ENCODE measurements at regions not wholly inside any gene's neighbourhood (a gene's known extent, or its start where the extent isn't known, plus 50 kb on each side); places are given as distances from the start of the nearest gene placed in this dataset.

- Histone ChIP-seq H4K20me1 (no peaks in the 10 kb centered on the region), H3K27ac (no peak overlapping the region), H3K36me3 (no peaks in the 10 kb centered on the region), H3K9ac (no peak overlapping the region), H3K27me3 (no peaks in the 10 kb centered on the region), H3K4me3 (no peak overlapping the region), H3K4me1 (no peaks in the 10 kb centered on the region), H3K9me3 (replicated peaks in 1 of 11) (no peaks in the 10 kb centered on the region), H3K4me2 (no peak overlapping the region)
- TF ChIP-seq Cebpa-rat (IDR thresholded peaks at IDR 0.05), result no peak
Observed at GRCh38 chr13:102968572-102969228, 97.5 kb downstream of the SLC10A2 start.

GRCh38 chr13:102965802-102966201 lies 100.4 kb downstream of the SLC10A2 start:
- Histone ChIP-seq H4K20me1 (no peaks in the 10 kb centered on the region), H3K4me3 (no peak overlapping the region), H3K9ac (no peak overlapping the region), H3K27ac (no peak overlapping the region), H3K9me3 (replicated peaks in 1 of 11) (peaks cover 0 to 6% (median 0%) of the 10 kb centered on the region in 11 experiments; a peak in 1 of 22 replicates), H3K36me3 (no peaks in the 10 kb centered on the region), H3K4me1 (no peaks in the 10 kb centered on the region), H3K27me3 (no peaks in the 10 kb centered on the region), H3K4me2 (no peak overlapping the region)
- no peak for TF ChIP-seq Cebpa-rat (IDR thresholded peaks at IDR 0.05)

GRCh38 chr13:102962430-102962829 lies 103.8 kb downstream of the SLC10A2 start:
- H3K4me3 ChIP-seq, result no peak overlapping the region
- H3K27ac ChIP-seq, result no peak overlapping the region
- H4K20me1 ChIP-seq, result no peaks in the 10 kb centered on the region
- TF ChIP-seq Cebpa-rat (IDR thresholded peaks at IDR 0.05), result no peak
- H3K9me3 ChIP-seq (replicated peaks in 1 of 11), result peaks cover 0 to 11% (median 0%) of the 10 kb centered on the region in 11 experiments; a peak in 1 of 22 replicates
- no peak overlapping the region for H3K9ac ChIP-seq
- H3K4me1 ChIP-seq, result no peaks in the 10 kb centered on the region
- no peaks in the 10 kb centered on the region for H3K27me3 ChIP-seq
- no peak overlapping the region for H3K4me2 ChIP-seq
- no peaks in the 10 kb centered on the region for H3K36me3 ChIP-seq

GRCh38 chr13:102960959-102961358 lies 105.3 kb downstream of the SLC10A2 start:
- Histone ChIP-seq H3K9ac (no peak overlapping the region), H3K4me3 (no peak overlapping the region), H4K20me1 (no peaks in the 10 kb centered on the region), H3K4me1 (no peaks in the 10 kb centered on the region), H3K9me3 (replicated peaks in 1 of 11) (peaks cover 0 to 11% (median 0%) of the 10 kb centered on the region in 11 experiments; a peak in 1 of 22 replicates), H3K36me3 (no peaks in the 10 kb centered on the region), H3K27me3 (no peaks in the 10 kb centered on the region), H3K27ac (no peak overlapping the region), H3K4me2 (no peak overlapping the region)
- no peak for TF ChIP-seq Cebpa-rat (IDR thresholded peaks at IDR 0.05)

- Histone ChIP-seq H3K4me2 (no peak overlapping the region), H3K9me3 (replicated peaks in 1 of 11) (peaks cover 0 to 11% (median 0%) of the 10 kb centered on the region in 11 experiments; a peak in 1 of 22 replicates), H3K27ac (no peak overlapping the region), H3K9ac (no peak overlapping the region), H3K27me3 (no peaks in the 10 kb centered on the region), H3K36me3 (no peaks in the 10 kb centered on the region), H4K20me1 (no peaks in the 10 kb centered on the region), H3K4me3 (no peak overlapping the region), H3K4me1 (peaks cover 0 to 7% (median 0%) of the 10 kb centered on the region in 10 experiments; a peak in 1 of 20 replicates)
- no peak for TF ChIP-seq Cebpa-rat (IDR thresholded peaks at IDR 0.05)
Observed at GRCh38 chr13:102956449-102956848, 109.8 kb downstream of the SLC10A2 start.

GRCh38 chr13:102954350-102954749 lies 108.5 kb downstream of the ERCC5 start:
- TF ChIP-seq Cebpa-rat (IDR thresholded peaks at IDR 0.05), result no peak
- H3K36me3 ChIP-seq, result no peaks in the 10 kb centered on the region
- H3K27ac ChIP-seq, result no peak overlapping the region
- H4K20me1 ChIP-seq, result no peaks in the 10 kb centered on the region
- no peak overlapping the region for H3K9ac ChIP-seq
- H3K4me1 ChIP-seq, result peaks cover 0 to 7% (median 0%) of the 10 kb centered on the region in 10 experiments; a peak in 1 of 20 replicates
- no peaks in the 10 kb centered on the region for H3K9me3 ChIP-seq (replicated peaks in 1 of 11)
- H3K4me3 ChIP-seq, result no peak overlapping the region
- peak overlapping the region in 2 of 11 experiments; percentile 0 to 9; a peak in 3 of 22 replicates for H3K4me2 ChIP-seq
- no peaks in the 10 kb centered on the region for H3K27me3 ChIP-seq

GRCh38 chr13:102951808-102952207 lies 106.0 kb downstream of the ERCC5 start:
- Histone ChIP-seq H3K4me2 (no peak overlapping the region), H3K36me3 (no peaks in the 10 kb centered on the region), H3K4me3 (no peak overlapping the region), H3K27ac (no peak overlapping the region), H3K9ac (no peak overlapping the region), H3K4me1 (peaks cover 0 to 7% (median 0%) of the 10 kb centered on the region in 10 experiments; a peak in 1 of 20 replicates), H4K20me1 (no peaks in the 10 kb centered on the region), H3K9me3 (replicated peaks in 1 of 11) (no peaks in the 10 kb centered on the region), H3K27me3 (no peaks in the 10 kb centered on the region)
- TF ChIP-seq Cebpa-rat (IDR thresholded peaks at IDR 0.05), result no peak

GRCh38 chr13:102947745-102948405 lies 102.0 kb downstream of the ERCC5 start:
- Histone ChIP-seq H3K9me3 (replicated peaks in 1 of 11) (peaks cover 0 to 5% (median 3%) of the 10 kb centered on the region in 11 experiments; a peak in 8 of 22 replicates), H3K4me3 (no peak overlapping the region), H3K4me1 (no peaks in the 10 kb centered on the region), H3K9ac (no peak overlapping the region), H3K27me3 (no peaks in the 10 kb centered on the region), H3K27ac (no peak overlapping the region), H3K36me3 (no peaks in the 10 kb centered on the region), H3K4me2 (no peak overlapping the region), H4K20me1 (no peaks in the 10 kb centered on the region)
- TF ChIP-seq Cebpa-rat (IDR thresholded peaks at IDR 0.05), result no peak

- H3K9me3 ChIP-seq (replicated peaks in 1 of 11), result peaks cover 0 to 18% (median 9%) of the 10 kb centered on the region in 11 experiments; a peak in 13 of 22 replicates
- no peak overlapping the region for H3K27ac ChIP-seq
- no peak for TF ChIP-seq Cebpa-rat (IDR thresholded peaks at IDR 0.05)
- H3K9ac ChIP-seq, result no peak overlapping the region
- H4K20me1 ChIP-seq, result no peaks in the 10 kb centered on the region
- no peaks in the 10 kb centered on the region for H3K36me3 ChIP-seq
- H3K4me3 ChIP-seq, result no peak overlapping the region
- no peaks in the 10 kb centered on the region for H3K27me3 ChIP-seq
- no peak overlapping the region for H3K4me2 ChIP-seq
- no peaks in the 10 kb centered on the region for H3K4me1 ChIP-seq
Observed at GRCh38 chr13:102945886-102946285, 100.1 kb downstream of the ERCC5 start.
